GM21515 (cell line): ENCODE measurements at regions not wholly inside any gene's neighbourhood (a gene's known extent, or its start where the extent isn't known, plus 50 kb on each side); places are given as distances from the start of the nearest gene placed in this dataset.

Source experiments
- ATAC-seq: cut with Tn5 transposase; IDR thresholded peaks from one replicate; pipeline ENCODE4 v1.9.1; 2021; ENCODE audit not compliant: unreplicated experiment

- no peak for ATAC-seq
These were observed 97.3 kb upstream of the ROPN1 start for GRCh38 chr3:124089214-124089613.

GRCh38 chr3:124091716-124092115 lies 99.8 kb upstream of the ROPN1 start:
- ATAC-seq = no peak

GRCh38 chr3:124092811-124093210 lies 100.9 kb upstream of the ROPN1 start:
- no peak for ATAC-seq

GRCh38 chr3:124094496-124094895 lies 102.6 kb upstream of the ROPN1 start:
- no peak for ATAC-seq

GRCh38 chr3:124097362-124098131 lies 105.6 kb upstream of the ROPN1 start:
- no peak for ATAC-seq

- no peak for ATAC-seq
These were observed 109.7 kb upstream of the ROPN1 start for GRCh38 chr3:124101643-124102042.

GRCh38 chr3:124107104-124107890 lies 115.4 kb upstream of the ROPN1 start:
- no peak for ATAC-seq

GRCh38 chr3:124108446-124108845 lies 116.5 kb upstream of the ROPN1 start:
- no peak for ATAC-seq

- ATAC-seq = no peak
These were observed 121.6 kb upstream of the ROPN1 start for GRCh38 chr3:124113485-124113884.

GRCh38 chr3:124115279-124115678 lies 123.4 kb upstream of the ROPN1 start:
- no peak for ATAC-seq

GRCh38 chr3:124115956-124116355 lies 124.0 kb upstream of the ROPN1 start:
- ATAC-seq = no peak

GRCh38 chr3:124116906-124117305 lies 125.0 kb upstream of the ROPN1 start:
- no peak for ATAC-seq

GRCh38 chr3:124117486-124117885 lies 125.6 kb upstream of the ROPN1 start:
- ATAC-seq = no peak

GRCh38 chr3:124118397-124118796 lies 126.5 kb upstream of the ROPN1 start:
- no peak for ATAC-seq

GRCh38 chr3:124119056-124119716 lies 127.3 kb upstream of the ROPN1 start:
- ATAC-seq = no peak

- ATAC-seq = no peak
These were observed 129.7 kb upstream of the ROPN1 start for GRCh38 chr3:124121379-124122312.

GRCh38 chr3:124125315-124125714 lies 133.4 kb upstream of the ROPN1 start:
- ATAC-seq = no peak

- ATAC-seq = no peak
These were observed 134.6 kb upstream of the ROPN1 start for GRCh38 chr3:124126436-124127023.

- no peak for ATAC-seq
These were observed 139.2 kb upstream of the ROPN1 start for GRCh38 chr3:124131158-124131557.

GRCh38 chr3:124131580-124131979 lies 139.7 kb upstream of the ROPN1 start:
- no peak for ATAC-seq
